Esophagus muscularis mucosa (tissue), 4 donors: ENCODE measurements at regions not wholly inside any gene's neighbourhood (a gene's known extent, or its start where the extent isn't known, plus 50 kb on each side); places are given as distances from the start of the nearest gene placed in this dataset.

Experiments used
- EP300 ChIP-seq: sonication (generic); formaldehyde crosslinking; IDR thresholded peaks from one replicate; pipeline ENCODE4 v1.6.1; 2017; ENCODE audit warnings: antibody characterized with exemption
- POLR2A ChIP-seq: fragments of 450-650 bp; IDR thresholded peaks from one replicate; pipeline ENCODE4 v1.6.1; 2017; ENCODE audit warnings: antibody characterized with exemption, moderate library complexity, mild to moderate bottlenecking, low read depth
- POLR2AphosphoS5 ChIP-seq, 2 donors: sonication (generic); formaldehyde crosslinking; IDR thresholded peaks; one replicate each; pipeline ENCODE4 v1.6.1; 2017; ENCODE audit warnings: antibody characterized with exemption in 2 of 2
- TF ChIP-seq, protein P1 (sequence below), 3 experiments: fragments of 200-600 bp in 2 of 3; fragments of 450-650 bp in 1 of 3; sonication (generic) in 2 of 3; IDR thresholded peaks; one replicate each; pipeline ENCODE4 v1.5.1; 2017 to 2019; ENCODE audit warnings: antibody characterized with exemption in 3 of 3, mild to moderate bottlenecking in 2 of 3, moderate library complexity in 1 of 3

DNA sequence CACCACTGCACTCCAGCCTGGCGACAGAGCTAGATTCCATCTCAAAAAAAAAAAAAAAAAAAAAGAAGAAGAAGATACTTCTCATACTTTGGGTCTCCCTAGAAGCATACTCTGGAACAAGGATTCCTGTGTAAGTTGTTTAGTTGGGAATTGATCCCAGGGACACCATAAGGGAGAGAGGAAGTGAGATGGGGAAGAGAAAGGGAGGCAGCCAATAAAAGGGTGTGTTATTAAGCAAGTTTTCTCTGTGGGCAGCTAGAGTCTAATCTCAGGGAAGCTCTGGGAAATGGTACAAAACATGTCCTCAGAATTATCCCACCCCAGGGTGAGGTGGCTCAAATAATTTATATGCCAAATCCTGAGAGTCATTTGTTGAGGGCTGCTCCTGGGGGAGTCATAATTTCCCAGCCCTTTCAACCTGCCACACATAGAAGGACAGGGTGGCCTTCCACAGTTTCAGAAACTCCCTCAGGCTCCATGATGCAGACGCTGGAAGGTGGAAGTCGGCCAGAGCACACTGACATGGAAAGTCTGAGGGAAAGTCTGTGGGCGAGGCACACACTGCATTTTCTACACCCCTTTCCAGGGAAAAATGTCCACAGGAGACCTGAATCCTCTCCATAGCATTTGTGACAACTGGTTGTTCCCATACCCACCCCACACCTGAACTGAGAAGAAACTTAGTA is 86.4 kb upstream of the SLC4A7 start:
- TF ChIP-seq POLR2AphosphoS5 (IDR thresholded peaks at IDR 0.05) (no peak), POLR2A (no peak), EP300 (no peak)
- TF ChIP-seq, protein P1, sequence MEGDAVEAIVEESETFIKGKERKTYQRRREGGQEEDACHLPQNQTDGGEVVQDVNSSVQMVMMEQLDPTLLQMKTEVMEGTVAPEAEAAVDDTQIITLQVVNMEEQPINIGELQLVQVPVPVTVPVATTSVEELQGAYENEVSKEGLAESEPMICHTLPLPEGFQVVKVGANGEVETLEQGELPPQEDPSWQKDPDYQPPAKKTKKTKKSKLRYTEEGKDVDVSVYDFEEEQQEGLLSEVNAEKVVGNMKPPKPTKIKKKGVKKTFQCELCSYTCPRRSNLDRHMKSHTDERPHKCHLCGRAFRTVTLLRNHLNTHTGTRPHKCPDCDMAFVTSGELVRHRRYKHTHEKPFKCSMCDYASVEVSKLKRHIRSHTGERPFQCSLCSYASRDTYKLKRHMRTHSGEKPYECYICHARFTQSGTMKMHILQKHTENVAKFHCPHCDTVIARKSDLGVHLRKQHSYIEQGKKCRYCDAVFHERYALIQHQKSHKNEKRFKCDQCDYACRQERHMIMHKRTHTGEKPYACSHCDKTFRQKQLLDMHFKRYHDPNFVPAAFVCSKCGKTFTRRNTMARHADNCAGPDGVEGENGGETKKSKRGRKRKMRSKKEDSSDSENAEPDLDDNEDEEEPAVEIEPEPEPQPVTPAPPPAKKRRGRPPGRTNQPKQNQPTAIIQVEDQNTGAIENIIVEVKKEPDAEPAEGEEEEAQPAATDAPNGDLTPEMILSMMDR (IDR thresholded peaks at IDR 0.05) = no peak
